ENCODE measurements at regions not wholly inside any gene's neighbourhood (a gene's known extent, or its start where the extent isn't known, plus 50 kb on each side); places are given as distances from the start of the nearest gene placed in this dataset.

DNA sequence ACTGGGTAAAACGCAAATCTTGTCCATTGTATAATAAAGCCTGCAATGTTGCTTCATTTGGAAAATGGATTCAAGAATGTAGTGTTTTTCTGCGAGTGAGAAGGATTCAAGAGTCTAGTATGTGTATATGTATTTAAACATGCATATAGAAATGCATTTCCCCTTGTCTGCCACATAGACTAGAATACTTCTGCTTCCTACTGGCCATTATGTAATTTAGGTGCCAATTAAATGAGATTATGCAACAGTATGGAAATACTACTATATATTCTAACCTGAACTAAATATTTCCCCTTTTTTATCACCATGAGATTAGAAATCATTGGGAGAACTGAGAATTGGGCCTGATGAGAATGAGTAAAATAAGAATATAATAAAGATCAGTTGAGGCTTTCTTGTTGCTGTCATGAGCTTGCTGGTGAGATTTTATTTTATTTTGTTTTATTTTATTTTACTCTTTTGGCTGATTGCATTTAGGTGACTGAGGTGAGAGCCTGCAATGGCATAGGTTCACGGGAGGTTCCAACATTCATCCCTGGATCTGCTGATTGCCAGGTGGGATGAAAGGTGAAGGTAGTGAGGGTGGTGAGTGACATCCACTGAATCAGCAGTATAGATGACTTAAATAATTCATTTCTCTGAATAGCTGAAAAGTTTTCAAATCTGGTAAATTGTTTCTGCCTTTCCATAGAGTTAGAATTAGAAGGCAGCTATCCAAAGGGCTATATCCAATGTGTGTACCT lies 95.6 kb upstream of the SLC4A4 start:
- no peak for DNase-seq

DNA sequence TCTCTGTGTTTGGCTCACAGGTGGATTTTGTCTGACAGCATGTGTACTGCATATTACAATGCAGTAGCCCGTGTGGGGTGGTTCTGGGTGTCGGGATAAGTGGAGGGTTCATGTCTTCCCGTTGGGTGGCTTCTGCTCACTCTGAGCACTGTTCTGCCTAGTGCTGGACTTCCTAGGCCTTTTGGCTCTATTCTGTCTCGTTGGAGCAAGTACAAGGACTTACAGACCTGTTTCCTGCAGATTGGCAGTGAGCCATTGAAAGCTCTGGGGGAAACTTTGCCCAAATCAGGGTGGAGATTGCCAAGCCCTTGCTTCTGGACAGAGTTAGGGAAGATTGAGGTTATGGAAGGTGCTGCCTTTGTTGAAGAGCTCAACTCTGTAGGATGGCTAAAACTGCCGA lies 91.1 kb upstream of the SLC4A4 start:
- no peak for DNase-seq

- no peak for DNase-seq
Measured at GRCh38 chr4:71251261-71251660, 87.6 kb upstream of the SLC4A4 start.

DNA sequence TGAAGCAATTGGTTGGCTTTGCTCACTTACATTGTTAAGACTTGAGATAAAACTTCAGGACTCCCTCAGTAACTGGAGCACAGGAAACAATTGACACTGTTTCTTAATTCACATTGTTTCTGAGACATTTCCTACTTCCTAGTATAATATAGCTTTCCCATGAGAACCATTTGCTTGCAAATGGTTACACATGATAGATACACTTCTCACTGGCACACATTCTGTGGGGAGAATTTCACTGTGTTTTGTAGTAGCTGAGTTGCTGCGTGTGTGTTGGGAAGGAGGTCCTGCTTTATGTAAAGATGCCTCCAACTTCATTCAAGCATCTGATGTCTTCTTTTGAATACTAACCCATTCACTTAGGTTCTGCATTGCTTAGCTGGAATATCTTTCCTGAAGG lies 85.3 kb upstream of the SLC4A4 start:
- no peak for DNase-seq

DNA sequence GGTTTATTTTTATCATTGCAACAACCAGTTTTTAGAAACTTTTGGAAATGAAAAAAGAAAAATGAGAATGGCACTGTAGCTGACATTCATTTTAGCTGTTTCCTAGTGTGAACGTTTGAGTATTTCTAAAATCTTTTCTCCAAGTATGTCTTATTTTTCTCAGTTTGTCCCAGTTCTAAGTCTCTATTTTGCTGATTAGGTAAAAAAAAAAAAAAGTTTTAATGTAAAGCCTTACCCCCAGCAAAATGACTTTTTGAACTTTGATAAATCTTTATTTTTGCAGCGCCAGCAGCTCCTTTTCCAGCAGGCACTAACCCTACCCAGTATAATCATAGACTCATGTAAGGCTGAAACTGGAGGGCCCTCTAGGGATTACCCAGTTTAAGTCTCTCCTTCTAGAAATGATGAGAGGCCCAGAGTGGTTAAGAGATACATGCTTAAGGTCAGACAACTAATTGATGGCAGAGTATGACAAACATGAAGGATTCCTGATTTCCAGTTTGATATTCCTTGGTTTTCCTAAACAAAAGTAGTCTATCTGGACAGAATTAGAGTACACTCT lies 84.3 kb upstream of the SLC4A4 start:
- DNase-seq, result peak in 1 of 3 experiments; percentile 71

- DNase-seq, result no peak
Measured at GRCh38 chr4:71255976-71256375, 82.8 kb upstream of the SLC4A4 start.

DNA sequence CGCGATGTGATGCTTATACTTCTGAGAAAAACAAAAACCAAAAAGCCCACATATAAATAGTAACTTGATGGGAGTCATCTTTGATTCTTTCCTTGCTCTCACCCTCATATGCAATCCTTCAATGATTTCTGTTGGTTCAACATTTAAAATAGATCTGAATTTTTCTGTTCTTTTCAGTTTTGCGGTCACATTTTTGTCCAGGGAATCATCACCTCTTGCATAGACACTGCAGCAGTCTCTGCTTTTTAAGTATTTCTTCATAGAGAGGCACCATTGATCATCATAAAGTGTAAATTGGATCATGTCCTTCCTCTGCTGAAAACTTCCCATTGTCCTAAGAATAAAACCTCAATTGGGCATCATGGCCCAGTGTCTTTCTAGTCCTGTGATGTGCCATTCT lies 81.1 kb upstream of the SLC4A4 start:
- DNase-seq, result no peak

GRCh38 chr4:71258323-71258722 lies 80.5 kb upstream of the SLC4A4 start:
- no peak for DNase-seq

DNA sequence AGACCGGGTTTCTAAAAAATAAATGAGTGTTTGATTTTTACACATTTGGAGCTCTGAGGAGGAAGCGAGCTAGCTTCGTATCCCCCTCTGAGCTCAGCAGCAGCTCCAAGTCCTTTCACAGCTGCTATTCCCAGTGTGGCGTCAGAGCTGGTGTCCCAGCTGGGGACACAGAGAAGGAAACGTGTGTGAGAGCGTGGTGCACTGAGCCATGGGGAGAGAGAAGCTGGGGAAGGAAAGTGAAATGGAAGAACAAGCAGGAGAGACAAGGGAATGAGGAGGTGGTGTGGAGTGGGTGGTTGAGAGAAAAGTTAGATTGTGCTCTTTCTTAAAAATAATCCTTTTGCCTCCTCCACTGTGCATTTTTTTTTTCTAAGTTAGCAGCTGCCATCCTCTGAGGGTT lies 79.5 kb upstream of the SLC4A4 start:
- no peak for DNase-seq

- DNase-seq, result no peak
Measured at GRCh38 chr4:71259911-71260331, 78.9 kb upstream of the SLC4A4 start.

GRCh38 chr4:71260544-71260943 lies 78.3 kb upstream of the SLC4A4 start:
- no peak for DNase-seq

DNA sequence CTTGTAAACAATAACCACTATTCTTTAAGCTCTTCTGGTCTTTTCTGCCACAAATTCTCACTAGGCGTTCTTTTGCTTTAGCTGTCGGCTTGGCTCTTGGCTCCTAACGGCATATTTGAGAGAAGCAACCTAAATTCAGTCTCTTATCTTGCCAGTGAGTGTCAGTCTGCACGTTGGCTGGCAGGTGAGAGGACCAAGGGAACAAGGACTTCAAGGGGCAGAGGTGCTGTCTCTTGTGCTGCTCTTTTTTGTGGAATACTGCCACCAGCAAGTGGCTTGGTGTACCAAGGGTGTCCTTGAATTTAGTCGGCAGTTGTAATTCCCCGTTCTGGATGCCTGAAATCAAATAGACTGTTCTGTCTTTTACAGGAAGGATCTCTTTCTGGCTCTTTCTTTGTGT lies 77.8 kb upstream of the SLC4A4 start:
- no peak for DNase-seq

DNA sequence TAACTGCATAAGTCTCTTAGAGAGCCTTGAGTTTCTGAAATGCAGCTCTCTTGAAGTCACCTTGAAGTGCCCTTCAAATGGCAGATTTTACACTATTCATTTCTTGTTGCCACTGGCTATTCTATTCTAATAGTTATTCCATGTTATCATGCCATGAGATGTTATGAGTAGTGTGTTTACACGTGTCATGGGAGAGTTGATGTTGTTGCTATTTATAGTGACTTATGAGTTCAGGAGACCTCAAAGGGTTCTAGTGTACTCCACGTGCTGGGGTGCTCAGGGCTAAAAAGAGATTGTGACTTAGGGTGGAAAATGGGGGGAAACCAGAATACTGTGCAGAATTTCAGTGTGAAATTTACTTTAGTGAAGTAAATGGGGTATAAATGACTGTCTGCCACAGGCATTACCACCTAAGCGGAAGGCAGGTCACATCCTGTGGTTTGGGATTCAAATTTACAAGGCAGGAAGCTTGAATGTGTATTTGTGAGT lies 77.1 kb upstream of the SLC4A4 start:
- peak in 1 of 3 experiments; percentile 62 for DNase-seq

DNA sequence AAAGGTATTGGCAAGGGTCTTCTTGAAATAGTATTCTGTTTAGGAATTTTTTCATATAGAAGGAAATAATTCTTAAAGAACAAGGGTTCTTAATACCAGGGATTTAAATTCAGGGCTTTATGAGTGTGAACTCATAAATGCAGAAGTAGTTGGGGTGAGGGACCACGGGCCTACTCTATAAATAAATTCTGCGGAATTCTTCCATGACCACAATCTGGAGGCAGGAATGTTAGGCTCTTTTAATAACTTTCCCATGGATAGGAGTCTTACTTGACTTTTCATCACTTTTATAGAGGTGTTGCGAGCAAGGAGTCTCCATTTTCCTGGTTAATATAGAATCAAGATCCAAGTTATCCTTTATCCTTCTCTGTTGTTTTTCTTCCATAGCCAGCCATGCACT lies 76.7 kb upstream of the SLC4A4 start:
- no peak for DNase-seq

DNA sequence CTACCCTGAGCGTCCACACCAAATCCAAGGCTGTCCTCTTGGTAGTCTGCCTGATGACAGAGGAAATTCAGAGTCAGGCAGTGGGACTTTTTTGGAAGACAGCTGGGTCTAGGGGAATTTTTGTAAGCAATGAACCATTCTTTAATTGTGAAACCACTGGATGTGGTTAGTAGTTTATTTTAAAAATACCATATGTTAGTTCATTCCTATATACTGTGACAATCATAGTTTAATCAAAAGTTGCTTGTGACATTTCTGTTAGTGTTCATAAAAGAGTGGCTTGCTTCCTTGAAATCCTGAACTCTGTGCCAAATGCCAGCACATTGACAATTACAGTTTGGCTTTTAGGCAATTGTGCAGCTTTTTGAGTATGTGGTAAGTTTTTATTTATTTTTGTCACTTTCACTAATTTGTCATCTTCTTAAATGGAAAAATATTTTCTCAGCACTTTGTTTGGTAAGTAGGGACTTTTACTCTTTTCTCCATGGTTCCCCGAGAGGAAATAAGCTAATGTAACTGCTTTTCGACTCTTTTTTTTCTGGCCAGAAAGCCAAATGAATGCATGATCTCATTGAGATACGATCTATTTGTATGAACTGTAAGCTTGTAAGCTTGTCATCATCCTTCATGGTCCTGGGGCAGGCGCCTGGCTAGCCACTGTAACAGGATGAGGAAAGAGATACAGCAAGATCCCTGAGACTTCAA lies 72.6 kb upstream of the SLC4A4 start:
- no peak for DNase-seq

DNA sequence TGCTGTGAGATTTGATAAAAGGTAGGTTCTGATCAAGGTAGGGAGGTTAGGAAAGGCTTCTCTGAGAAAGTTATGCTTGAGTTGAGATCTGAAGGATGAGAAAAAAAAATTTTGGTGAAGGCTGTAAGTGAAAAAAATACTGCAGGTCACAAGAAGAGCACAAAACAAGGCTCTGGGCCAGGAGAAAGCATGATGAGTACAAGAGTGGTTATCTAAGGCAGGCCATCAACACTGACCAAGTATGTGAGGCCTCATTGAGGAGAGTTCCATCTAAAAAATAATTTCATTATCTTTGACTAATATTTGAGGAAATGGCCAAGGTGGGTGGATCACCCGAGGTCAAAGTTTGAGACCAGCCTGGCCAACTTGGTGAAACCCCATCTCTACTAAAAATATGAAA lies 71.6 kb upstream of the SLC4A4 start:
- DNase-seq, result no peak

GRCh38 chr4:71268166-71268565 lies 70.7 kb upstream of the SLC4A4 start:
- no peak for DNase-seq

- no peak for DNase-seq
Measured at GRCh38 chr4:71269233-71269632, 69.6 kb upstream of the SLC4A4 start.

DNA sequence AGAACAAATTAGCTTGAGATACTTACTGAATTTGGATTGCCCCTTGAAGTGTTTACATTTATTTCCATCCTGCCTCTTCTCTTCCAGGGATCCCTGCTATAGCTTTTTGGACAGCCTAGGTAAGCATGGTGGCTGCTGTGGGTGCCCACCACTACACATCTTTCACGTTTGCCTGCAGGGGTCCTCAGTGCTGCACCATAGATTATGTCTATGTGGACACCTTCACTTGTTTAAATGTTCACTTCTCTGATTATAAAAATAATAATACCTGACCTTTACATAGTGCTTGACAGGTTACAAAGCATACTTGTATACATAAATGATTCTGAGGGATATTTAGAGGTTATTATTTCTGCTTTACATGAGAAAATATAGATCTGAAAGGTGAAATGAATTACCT lies 67.9 kb upstream of the SLC4A4 start:
- peak; percentile 6 to 56 (median 49) for DNase-seq

- no peak for DNase-seq
Measured at GRCh38 chr4:71272976-71273375, 65.8 kb upstream of the SLC4A4 start.

- DNase-seq, result no peak
Measured at GRCh38 chr4:71275004-71275403, 63.8 kb upstream of the SLC4A4 start.

DNA sequence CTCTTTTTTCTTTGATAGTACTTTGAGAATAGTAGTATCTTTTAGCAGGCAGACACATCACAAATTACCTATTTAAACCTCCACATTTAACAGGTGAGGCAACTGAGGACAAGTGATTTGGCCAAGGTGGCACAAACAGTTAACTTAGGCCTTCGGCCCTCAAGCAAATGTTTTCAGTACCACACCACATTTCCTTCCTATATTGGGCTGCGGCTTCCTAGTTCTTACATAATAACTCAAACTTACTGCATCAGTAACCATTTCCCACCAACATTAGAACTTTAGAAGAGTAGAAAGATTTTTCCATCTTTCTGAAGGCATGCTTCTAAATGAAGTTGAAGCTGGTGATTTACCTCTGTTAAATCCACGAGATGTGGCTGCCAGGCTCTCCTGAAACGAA lies 63.2 kb upstream of the SLC4A4 start:
- DNase-seq, result no peak

DNA sequence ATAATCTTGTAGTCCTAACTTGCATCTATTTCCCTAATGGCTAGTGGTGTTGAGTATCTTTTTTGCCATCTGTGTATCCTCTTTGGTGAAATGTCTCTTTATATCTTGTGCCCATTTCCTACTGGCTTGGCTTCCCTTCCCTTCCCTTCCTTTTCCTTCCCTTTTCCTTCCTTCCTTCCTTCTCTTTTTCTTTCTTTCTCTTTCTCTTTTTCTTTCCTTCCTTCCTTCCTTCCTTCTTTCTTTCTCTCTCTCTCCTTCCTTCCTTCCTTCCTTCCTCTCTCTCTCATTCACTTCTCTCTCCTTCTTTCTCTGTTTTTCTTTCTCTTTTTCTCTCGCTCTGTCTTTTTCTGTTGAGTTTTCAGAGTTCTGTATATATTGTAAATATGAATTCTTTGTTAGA lies 61.5 kb upstream of the SLC4A4 start:
- DNase-seq, result no peak

- peak in 1 of 3 experiments; percentile 30 for DNase-seq
Measured at GRCh38 chr4:71283642-71284257, 55.1 kb upstream of the SLC4A4 start.
